T-helper 22 cell (primary cell): ENCODE measurements at regions not wholly inside any gene's neighbourhood (a gene's known extent, or its start where the extent isn't known, plus 50 kb on each side); places are given as distances from the start of the nearest gene placed in this dataset.

Experiments used
- DNase-seq: peaks from one replicate; pipeline ENCODE4 v3.0.0-alpha.2; 2020; ENCODE audit warnings: low read depth

GRCh38 chr12:98437166-98437565, 78.2 kb upstream of the TMPO start:
- no peak for DNase-seq

- DNase-seq = no peak
These were observed 77.4 kb upstream of the TMPO start for GRCh38 chr12:98437806-98438595.

- no peak for DNase-seq
These were observed 76.6 kb upstream of the TMPO start for GRCh38 chr12:98438656-98439230.

DNA sequence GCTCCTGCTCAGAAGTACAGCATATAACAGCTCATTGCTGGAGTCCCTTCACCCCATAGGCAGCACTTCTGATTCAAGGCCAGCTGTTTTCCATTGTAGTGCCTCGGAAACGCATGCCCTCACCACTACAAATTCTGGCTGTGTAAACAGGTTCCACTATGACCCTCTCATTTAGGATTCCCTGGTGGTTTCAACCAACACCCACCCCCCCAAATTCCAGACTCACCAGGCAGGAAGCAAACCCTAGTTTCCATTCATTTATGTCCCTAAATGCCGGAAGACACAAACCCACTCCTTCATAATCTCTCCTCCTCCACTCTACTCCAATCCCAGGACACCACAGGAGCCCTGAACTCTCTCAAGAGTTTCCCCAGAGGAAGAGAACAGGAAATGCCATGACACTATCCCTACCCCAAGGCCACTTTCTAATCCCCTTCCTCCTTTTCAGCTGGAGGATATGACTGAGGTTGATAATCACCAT, 75.9 kb upstream of the TMPO start:
- no peak for DNase-seq

DNA sequence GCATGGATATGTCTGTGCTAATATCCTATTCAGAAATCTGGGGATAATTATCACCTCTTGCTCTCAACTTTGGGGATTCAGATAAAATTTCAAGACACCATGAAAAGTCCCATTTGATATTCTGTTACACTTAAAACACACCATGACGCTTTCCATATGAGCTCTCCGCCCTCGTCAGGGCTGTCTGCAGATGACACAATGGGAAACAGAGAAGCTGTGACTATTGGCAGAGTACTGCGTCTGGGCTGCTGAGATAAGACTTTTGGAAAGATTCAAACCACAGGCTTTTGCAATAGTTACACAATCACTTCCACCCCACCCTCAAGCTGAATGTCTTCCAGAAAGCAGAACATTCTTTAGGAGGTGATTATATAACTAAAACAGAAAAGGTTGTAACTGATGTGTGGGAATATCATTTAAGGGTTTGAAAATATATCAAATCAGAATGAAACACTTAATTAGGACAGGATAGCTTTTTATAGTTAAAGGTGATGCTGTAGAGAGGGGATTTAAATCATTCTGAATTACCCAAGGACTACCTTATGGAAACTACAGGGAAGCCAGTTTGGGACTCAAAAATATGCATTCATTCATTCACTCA, 75.3 kb upstream of the TMPO start:
- DNase-seq = no peak

GRCh38 chr12:98446060-98446459, 69.3 kb upstream of the TMPO start:
- DNase-seq = no peak

- DNase-seq = no peak
These were observed 68.7 kb upstream of the TMPO start for GRCh38 chr12:98446682-98447081.

GRCh38 chr12:98449584-98449983, 65.8 kb upstream of the TMPO start:
- DNase-seq = no peak

GRCh38 chr12:98453070-98453469, 62.3 kb upstream of the TMPO start:
- no peak for DNase-seq

DNA sequence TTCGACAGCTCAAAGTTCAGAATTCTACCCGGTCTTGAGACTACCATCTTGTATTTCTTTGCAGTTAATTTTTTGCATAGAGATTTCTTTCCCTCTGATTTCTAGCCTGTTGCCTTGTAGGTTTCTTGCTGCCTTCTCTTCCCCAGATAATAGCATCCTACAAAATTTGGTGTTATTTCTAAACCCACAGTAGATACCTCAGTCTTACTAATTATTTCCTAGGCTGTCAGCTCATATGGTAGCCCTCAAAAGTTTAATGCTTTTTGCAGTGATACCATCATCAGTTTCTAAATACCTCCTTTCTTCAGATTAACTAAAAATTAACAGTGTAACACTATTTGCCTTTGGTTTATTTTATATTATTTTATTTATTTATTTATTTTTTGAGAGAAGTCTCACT, 61.9 kb upstream of the TMPO start:
- DNase-seq = no peak

DNA sequence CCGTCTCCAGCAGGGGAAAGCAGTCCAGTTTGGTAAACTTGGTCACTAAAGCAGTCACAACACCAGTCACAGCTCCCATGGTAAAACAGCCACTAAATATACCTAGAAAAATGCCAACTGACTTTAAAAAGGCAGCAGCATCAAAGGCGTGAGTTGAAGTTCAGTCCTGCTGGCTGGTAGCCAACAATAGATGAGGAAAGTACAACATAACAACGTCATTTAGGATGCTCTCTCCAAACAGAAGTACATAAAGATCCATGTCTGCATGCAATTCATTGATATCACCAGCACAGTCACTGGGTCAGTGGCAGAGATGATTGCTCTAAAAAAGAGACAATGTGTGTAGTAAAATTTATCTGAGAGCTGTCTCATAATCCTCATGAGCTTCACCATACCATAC, 59.3 kb upstream of the TMPO start:
- DNase-seq = no peak

- no peak for DNase-seq
These were observed 58.5 kb upstream of the TMPO start for GRCh38 chr12:98456576-98457573.

GRCh38 chr12:98464190-98464589, 51.2 kb upstream of the TMPO start:
- DNase-seq = no peak

DNA sequence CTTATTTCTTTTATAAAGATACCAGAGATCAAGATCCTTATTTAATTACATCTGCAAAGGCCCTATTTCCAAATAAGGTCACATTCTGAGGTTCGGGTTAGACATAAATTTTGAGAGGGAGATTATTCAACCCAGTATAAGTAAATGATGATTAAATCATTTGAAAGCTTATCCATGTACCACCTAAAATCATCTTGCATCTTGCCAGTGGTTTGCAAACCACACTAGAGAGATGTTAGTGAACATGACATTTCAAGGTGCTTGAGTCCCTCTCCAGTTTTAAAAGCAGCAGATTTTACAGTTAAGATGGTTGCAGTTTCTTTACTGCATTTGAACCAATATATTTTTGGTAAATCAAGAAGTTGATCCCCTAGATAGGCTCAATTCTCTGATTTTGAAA, 49.9 kb upstream of the TMPO start:
- no peak for DNase-seq
